Superior temporal gyrus (tissue), 1 donor: ENCODE measurements at regions not wholly inside any gene's neighbourhood (a gene's known extent, or its start where the extent isn't known, plus 50 kb on each side); places are given as distances from the start of the nearest gene placed in this dataset.

Source experiments
- DNase-seq: peaks from one replicate; pipeline ENCODE4 v3.0.0-alpha.2; 2016; ENCODE audit errors: extremely low spot score

GRCh38 chr20:6562111-6562510 lies 205.4 kb upstream of the BMP2 start:
- no peak for DNase-seq

- DNase-seq, result no peak
Observed at GRCh38 chr20:6560978-6561377, 206.5 kb upstream of the BMP2 start.

- DNase-seq, result no peak
Observed at GRCh38 chr20:6559791-6560190, 207.7 kb upstream of the BMP2 start.

- DNase-seq, result no peak
Observed at GRCh38 chr20:6558341-6558740, 209.1 kb upstream of the BMP2 start.

GRCh38 chr20:6533761-6534479 lies 233.6 kb upstream of the BMP2 start:
- DNase-seq, result peak; percentile 26

- no peak for DNase-seq
Observed at GRCh38 chr20:6533351-6533750, 234.1 kb upstream of the BMP2 start.

GRCh38 chr20:6530779-6531315 lies 236.6 kb upstream of the BMP2 start:
- no peak for DNase-seq

GRCh38 chr20:6530254-6530653 lies 237.2 kb upstream of the BMP2 start:
- DNase-seq, result no peak

- no peak for DNase-seq
Observed at GRCh38 chr20:6525447-6526303, 241.8 kb upstream of the BMP2 start.

- DNase-seq, result no peak
Observed at GRCh38 chr20:6524305-6524704, 243.2 kb upstream of the BMP2 start.

GRCh38 chr20:6519556-6519955 lies 247.9 kb upstream of the BMP2 start:
- DNase-seq, result no peak

GRCh38 chr20:6515261-6515660 lies 252.2 kb upstream of the BMP2 start:
- no peak for DNase-seq

- DNase-seq, result no peak
Observed at GRCh38 chr20:6513599-6513998, 253.9 kb upstream of the BMP2 start.

- no peak for DNase-seq
Observed at GRCh38 chr20:6509374-6509773, 258.1 kb upstream of the BMP2 start.

- no peak for DNase-seq
Observed at GRCh38 chr20:6506906-6507305, 260.6 kb upstream of the BMP2 start.

- DNase-seq, result no peak
Observed at GRCh38 chr20:6504826-6505225, 262.7 kb upstream of the BMP2 start.

GRCh38 chr20:6504179-6504578 lies 263.3 kb upstream of the BMP2 start:
- no peak for DNase-seq

GRCh38 chr20:6502999-6503398 lies 264.5 kb upstream of the BMP2 start:
- DNase-seq, result no peak

GRCh38 chr20:6502219-6502618 lies 265.3 kb upstream of the BMP2 start:
- DNase-seq, result no peak

- no peak for DNase-seq
Observed at GRCh38 chr20:6501061-6501460, 266.4 kb upstream of the BMP2 start.

- DNase-seq, result no peak
Observed at GRCh38 chr20:6499566-6499965, 267.9 kb upstream of the BMP2 start.

- no peak for DNase-seq
Observed at GRCh38 chr20:6496874-6497273, 270.6 kb upstream of the BMP2 start.

- DNase-seq, result no peak
Observed at GRCh38 chr20:6495907-6496306, 271.6 kb upstream of the BMP2 start.
